HG02798 (cell line): ENCODE measurements at regions not wholly inside any gene's neighbourhood (a gene's known extent, or its start where the extent isn't known, plus 50 kb on each side); places are given as distances from the start of the nearest gene placed in this dataset.
"Not testable (repeated sequence)": the region's sequence is repeated elsewhere in the genome, so short reads cannot be mapped to it uniquely, and the experiment has no call there.

ENCODE experiments used
- ATAC-seq: cut with Tn5 transposase; IDR thresholded peaks from one replicate; pipeline ENCODE4 v1.9.1; 2021; ENCODE audit warnings: mild to moderate bottlenecking; ENCODE audit not compliant: unreplicated experiment, poor library complexity

- ATAC-seq: no peak
These were observed 110.2 kb upstream of the ENPEP start for GRCh38 chr4:110365761-110366160.

- no peak for ATAC-seq
These were observed 110.9 kb upstream of the ENPEP start for GRCh38 chr4:110364911-110365520.

- no peak for ATAC-seq
These were observed 114.0 kb upstream of the ENPEP start for GRCh38 chr4:110361921-110362320.

- ATAC-seq: no peak
These were observed 116.9 kb upstream of the ENPEP start for GRCh38 chr4:110359076-110359475.

GRCh38 chr4:110357521-110357920, 118.4 kb upstream of the ENPEP start:
- no peak for ATAC-seq

GRCh38 chr4:110354460-110354859, 121.5 kb upstream of the ENPEP start:
- no peak for ATAC-seq

GRCh38 chr4:110352670-110353442, 123.1 kb upstream of the ENPEP start:
- ATAC-seq: no peak

GRCh38 chr4:110348711-110349383, 127.1 kb upstream of the ENPEP start:
- no peak for ATAC-seq

- no peak for ATAC-seq
These were observed 128.2 kb upstream of the ENPEP start for GRCh38 chr4:110347805-110348204.

- ATAC-seq: no peak
These were observed 131.8 kb upstream of the ENPEP start for GRCh38 chr4:110344165-110344564.

- no peak for ATAC-seq
These were observed 132.4 kb upstream of the ENPEP start for GRCh38 chr4:110343534-110343933.

GRCh38 chr4:110341118-110341517, 134.8 kb upstream of the ENPEP start:
- peak; percentile 42 for ATAC-seq

GRCh38 chr4:110335399-110335798, 137.0 kb upstream of the ELOVL6 start:
- ATAC-seq: no peak

- no peak for ATAC-seq
These were observed 134.1 kb upstream of the ELOVL6 start for GRCh38 chr4:110332483-110332882.

- not testable (repeated sequence) for ATAC-seq
These were observed 128.0 kb upstream of the ELOVL6 start for GRCh38 chr4:110326426-110326825.

GRCh38 chr4:110310795-110311194, 112.4 kb upstream of the ELOVL6 start:
- peak; percentile 66 for ATAC-seq

- no peak for ATAC-seq
These were observed 111.3 kb upstream of the ELOVL6 start for GRCh38 chr4:110309675-110310074.

GRCh38 chr4:110306303-110306702, 107.9 kb upstream of the ELOVL6 start:
- ATAC-seq: no peak

- ATAC-seq: no peak
These were observed 107.0 kb upstream of the ELOVL6 start for GRCh38 chr4:110305455-110305854.

GRCh38 chr4:110296892-110297291, 98.5 kb upstream of the ELOVL6 start:
- ATAC-seq: peak; percentile 87

- ATAC-seq: no peak
These were observed 95.8 kb upstream of the ELOVL6 start for GRCh38 chr4:110294165-110294564.
